ENCODE measurements at regions not wholly inside any gene's neighbourhood (a gene's known extent, or its start where the extent isn't known, plus 50 kb on each side); places are given as distances from the start of the nearest gene placed in this dataset.

DNA sequence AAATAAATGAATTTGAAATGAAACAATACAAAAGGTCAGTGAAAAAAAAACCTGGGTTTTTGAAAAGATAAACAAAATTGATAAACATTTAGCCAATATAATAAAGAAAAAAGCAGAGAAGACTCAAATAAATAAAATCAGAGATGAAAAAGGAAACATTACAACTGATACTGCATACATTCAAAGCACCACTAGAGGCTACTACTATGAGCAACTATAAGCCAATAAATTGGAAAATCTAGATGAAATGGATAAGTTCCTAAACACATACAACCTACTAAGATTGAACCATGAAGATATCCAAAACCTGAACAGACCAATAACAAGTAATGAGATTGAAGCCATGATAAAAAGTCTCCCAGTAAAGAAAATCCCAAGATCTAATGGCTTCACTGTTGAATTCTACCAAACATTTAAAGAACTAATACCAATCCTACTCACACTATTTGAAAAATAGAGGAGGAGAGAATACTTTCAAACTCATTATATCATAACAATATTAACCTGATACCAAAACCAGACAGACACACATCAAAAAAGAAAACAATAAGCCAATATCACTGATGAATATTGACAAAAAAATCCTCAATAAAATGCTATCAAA lies 80.8 kb upstream of the CERS6 start:
- DNase-seq (ENCODE audit: low read depth, low spot score): no peak

DNA sequence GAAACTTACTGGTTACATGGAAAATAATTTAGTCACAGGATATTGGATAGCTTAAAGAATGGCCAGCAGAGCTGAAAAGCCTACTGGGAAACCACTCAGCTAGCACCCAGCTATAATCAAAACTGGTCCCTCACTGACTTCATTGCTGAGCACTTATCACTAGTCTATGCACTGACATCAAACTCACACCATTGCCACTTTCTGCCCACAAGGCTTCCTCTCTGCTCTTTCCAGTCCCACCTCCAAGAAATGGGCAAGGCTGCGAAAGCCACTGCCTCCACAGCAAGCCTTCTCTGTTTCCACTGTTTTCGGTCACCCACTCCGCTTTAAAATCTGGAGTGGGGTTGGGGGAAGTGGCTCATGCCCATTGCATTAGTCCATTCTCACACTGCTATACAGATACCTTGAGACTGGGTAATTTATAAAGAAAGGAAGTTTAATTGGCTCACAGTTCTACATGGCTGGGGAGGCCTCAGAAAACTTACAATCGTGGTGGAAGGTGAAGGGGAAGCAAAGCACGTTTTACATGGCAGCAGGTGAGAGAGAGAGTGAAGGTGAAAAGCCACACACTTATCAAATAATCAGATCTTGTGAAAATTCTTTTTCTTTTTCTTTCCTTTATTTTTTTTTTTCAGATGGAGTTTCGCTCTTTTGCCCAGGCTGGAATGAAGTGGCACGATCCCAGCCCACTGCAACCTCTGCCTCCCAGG lies 77.0 kb upstream of the CERS6 start:
- DNase-seq (ENCODE audit: low read depth, low spot score): no peak

DNA sequence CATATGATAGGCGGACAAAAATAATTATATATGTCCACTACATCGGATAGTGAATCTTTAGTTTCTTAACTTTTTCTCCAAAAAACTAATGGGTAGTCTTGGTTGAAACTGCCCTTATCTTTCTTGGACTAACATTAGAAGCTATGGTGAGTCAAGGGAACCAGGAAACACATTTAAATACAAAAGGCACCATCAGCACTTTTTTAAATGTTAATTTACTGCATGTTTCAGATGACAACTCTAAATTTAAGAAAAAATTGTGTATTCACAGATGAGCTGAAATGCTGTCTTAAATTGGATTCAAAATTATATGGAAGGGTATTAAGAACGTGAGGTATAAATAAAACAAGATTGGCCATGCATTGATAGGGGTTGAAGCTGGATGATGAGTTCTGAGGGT lies 75.6 kb upstream of the CERS6 start:
- no peak for DNase-seq (ENCODE audit: low read depth, low spot score)

DNA sequence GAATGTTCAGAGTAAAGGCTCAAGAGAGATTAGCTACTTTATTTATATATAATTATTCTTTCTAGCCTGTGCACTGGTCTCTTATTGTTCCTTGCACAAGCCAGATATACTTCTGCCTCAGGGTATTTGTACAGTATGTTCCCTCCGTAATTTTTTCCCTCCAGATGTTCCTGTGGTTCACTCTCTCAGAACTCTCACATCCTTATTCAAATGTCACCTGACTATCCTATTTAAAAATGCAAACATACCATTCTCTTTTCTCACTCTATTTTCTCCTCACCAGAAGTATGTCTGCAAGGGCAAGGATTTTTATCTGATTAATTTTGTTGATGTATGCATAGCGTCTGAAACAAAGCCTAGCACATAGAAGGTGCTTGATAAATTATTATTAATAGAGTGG lies 64.0 kb upstream of the CERS6 start:
- DNase-seq (ENCODE audit: low read depth, low spot score): no peak

DNA sequence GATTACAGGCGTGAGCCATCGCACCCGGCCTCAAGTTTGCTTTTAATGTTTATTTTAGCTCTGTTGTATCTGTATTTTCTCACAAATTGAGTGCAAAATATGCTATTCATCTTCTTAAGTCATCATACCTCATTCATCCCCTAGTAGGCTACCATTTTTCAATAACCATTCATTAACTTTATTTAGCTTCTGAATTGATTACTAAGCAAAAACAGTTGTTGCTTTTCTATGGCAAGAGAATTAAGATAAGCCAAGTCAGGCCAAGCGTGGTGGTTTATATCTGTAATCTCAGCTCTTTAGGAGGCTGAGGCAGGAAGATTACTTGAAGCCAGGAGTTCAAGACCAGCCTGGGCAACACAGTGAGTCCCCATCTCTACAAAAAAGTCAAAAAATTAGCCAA lies 63.3 kb upstream of the CERS6 start:
- DNase-seq (ENCODE audit: low read depth, low spot score): no peak

DNA sequence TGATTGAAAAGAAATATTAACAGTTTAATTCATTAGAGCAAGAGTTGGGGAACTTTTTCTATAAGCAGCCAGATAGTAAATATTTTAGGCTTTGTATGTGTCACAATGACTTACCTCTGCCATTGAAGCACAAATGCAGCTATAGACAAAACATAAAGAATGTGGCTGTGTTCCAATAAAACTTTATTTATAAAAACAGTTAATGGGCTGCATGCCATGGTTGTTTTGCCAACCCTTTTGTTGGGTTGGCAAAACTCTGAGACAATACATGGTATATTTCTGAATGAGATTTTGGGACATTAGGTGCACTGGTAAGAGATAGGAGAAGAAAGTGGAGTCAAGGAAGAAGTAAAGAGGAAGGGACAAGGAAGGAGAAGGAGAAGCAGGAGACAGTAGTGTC lies 61.8 kb upstream of the CERS6 start:
- no peak for DNase-seq (ENCODE audit: low read depth, low spot score)

DNA sequence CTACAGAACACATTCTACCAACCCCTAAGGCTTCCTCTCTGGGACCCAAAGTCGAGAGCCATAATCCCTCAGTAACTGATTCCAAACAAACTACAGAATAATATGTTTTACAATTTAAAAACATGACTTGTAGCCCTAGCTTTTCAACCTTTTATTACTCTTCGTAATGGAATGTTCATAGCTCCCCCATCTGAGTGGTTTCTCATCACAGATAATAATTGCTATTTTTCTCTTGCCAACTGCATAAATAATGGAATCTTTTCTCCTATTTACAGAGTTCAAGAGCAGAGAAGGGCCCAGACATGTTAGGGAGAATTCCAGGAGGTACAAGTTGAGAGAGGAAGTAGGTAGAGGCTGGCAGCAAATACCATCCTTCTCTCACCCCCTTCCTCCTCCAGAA lies 59.9 kb upstream of the CERS6 start:
- no peak for DNase-seq (ENCODE audit: low read depth, low spot score)

DNA sequence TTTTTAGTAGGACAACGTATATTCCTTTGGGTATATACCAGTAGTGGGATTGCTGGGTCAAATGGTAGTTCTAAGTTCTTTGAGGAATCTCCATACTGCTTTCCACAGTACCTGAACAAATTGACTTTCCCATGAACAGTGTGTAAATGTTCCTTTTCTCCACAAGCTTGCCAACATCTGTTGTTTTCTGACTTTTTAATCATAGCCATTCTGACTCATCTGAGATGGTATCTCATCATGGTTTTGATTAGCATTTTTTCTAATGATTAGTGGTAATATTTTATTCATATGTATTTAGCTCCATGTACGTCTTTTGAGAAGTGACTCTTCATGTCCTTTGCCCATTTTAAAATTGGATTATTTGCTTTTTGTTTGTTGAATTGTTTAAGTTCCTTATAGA lies 58.4 kb upstream of the CERS6 start:
- no peak for DNase-seq (ENCODE audit: low read depth, low spot score)

DNA sequence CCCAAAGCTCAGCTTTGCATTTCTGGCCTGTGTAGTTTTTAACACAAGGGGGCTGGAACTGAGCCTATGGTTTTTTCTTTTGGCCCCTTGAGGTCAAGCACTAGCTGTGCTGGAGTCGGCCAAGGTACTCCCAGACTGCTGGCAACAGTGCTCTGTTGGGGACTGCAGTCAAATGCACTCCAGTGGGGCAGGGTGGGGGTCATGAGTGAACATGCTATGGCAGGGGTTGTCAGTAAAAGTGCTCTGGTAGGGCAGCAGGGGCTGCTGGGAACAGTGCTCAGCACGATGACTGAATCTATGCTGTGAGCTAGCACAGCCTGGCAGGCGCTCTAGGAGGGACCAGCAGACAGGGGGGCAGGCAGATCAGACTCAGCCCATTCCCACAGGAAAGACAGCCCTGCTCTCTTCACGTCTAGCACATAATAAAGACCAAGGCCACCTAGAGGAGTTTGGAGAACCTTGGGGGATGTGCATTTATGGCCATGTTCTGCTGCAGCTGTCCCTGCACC lies 55.0 kb upstream of the CERS6 start:
- DNase-seq (ENCODE audit: low read depth, low spot score): no peak

DNA sequence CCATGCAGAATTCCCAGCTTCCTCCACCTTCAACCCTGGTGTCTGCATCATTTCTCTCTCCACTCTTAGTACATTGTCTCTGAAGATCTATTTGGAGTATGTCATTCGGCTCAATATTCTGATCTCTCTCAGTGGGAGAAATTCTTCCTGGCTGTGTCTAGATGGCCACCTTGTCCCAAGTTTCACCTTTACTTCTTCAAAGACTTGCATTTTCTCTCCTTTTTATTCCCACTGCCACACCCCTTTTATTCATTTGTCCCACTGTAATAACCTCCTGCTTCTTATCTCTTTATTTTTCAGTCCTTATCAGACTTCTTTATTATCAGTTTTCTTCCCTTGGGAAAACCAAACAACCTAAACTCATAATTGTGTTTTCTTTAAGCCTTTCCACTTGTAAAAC lies 54.3 kb upstream of the CERS6 start:
- no peak for DNase-seq (ENCODE audit: low read depth, low spot score)

DNA sequence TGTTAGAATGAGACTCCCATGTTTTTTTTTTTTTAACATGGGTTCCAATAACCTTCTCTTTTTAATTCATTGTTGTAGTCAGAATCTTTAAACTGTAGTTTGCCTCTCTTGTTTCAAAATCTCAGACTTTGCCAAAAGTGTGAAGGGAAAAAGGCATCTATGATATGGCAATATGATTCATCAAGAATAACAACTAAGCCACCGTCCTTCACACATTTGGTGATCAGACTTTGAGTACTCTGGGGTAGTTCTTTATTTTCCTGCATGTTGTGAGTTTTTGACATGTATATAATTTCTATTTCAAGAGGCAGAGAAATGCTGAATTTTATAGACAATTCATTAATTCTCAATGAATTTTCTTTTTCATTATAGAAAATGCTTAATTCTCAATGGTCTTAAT lies 53.5 kb upstream of the CERS6 start:
- DNase-seq (ENCODE audit: low read depth, low spot score): no peak

DNA sequence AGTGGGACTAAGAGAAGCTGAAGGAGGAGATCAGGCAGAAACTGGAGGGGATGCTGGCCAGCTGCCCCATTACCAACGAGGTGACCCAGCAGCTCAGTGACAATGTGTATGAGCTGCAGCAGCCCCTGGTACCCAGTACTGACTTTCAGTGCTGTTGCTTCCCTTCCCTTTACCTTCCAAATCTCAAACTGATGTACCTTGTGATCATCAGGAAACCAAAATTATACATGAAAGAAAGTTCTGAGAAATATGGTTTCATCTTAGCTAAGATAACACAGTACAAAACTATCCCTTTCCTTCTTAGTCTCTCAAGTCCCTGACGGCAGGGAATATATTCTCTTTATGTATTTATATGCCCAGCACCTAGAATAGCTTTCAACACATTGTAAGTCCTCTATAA lies 52.3 kb upstream of the CERS6 start:
- DNase-seq (ENCODE audit: low read depth, low spot score): no peak

DNA sequence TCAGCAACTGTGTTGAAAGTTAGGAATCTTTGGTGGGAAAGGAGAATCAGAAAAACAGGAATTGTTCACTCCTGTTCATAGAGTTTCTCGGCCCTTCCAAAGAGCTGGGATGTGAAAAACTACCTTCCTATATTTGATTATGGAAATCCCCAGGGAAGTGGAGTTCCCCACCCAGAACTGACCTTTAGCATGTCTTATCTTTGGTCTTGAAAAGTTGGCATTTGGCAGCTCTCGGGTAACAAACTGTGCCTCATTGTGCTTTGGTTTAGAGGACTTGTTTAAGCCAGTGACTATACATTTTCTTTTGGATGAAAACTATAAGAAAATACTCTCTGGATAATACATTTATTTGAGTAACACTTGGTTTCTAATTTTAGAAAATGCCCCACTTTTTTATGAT lies 51.3 kb upstream of the CERS6 start:
- no peak for DNase-seq (ENCODE audit: low read depth, low spot score)
